Adipocyte (in vitro differentiated cells): ENCODE measurements at regions not wholly inside any gene's neighbourhood (a gene's known extent, or its start where the extent isn't known, plus 50 kb on each side); places are given as distances from the start of the nearest gene placed in this dataset.

Source experiments
- DNase-seq: peaks from one replicate; pipeline ENCODE4 v3.0.0-alpha.2; 2015; ENCODE audit warnings: low read depth
- H3K27me3 ChIP-seq: replicated peaks from 2 replicates; pipeline ENCODE4 v1.7.0; 2013; ENCODE audit warnings: mild to moderate bottlenecking, low read length, moderate library complexity; ENCODE audit not compliant: control insufficient read depth, insufficient read depth
- H3K36me3 ChIP-seq: 2 replicates; pipeline ENCODE4 v1.7.0; 2013; ENCODE audit warnings: low read length, mild to moderate bottlenecking, moderate library complexity; ENCODE audit not compliant: control insufficient read depth, insufficient read depth, severe bottlenecking
- H3K4me1 ChIP-seq: 2 replicates; pipeline ENCODE4 v1.7.0; 2013; ENCODE audit warnings: mild to moderate bottlenecking, low read length, moderate library complexity; ENCODE audit not compliant: control insufficient read depth, insufficient read depth
- H3K4me3 ChIP-seq: 2 replicates; pipeline ENCODE4 v1.7.0; 2013; ENCODE audit warnings: mild to moderate bottlenecking, low read length, moderate library complexity
- H3K9ac ChIP-seq: 2 replicates; pipeline ENCODE4 v1.7.0; 2013; ENCODE audit warnings: mild to moderate bottlenecking, low read length, moderate library complexity
- H3K9me3 ChIP-seq: 2 replicates; pipeline ENCODE4 v1.7.0; 2013; ENCODE audit warnings: mild to moderate bottlenecking, low read length, moderate library complexity; ENCODE audit not compliant: control insufficient read depth

DNA sequence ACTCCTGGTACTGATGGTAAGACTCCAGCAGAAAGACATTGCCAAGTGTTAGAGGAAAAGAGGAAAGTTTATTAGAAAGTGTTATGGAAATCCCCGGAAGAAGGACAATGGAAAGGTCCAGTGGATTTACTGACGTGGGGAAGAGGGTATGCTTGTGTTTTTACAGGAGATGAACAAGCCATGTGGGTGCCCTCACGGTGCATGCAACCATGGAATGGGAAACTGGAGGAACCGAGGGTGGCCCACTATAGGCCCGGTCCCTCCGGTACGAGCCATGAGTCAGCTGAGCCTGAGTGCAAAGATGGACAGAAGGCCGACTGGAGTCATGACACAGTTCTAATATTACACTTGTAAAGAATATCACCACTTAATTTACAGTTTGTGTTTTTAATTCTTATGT lies 123.3 kb upstream of the ZCCHC13 start:
- no peaks in the 10 kb centered on the region for H3K36me3 ChIP-seq
- H3K4me3 ChIP-seq = no peak overlapping the region
- H3K9ac ChIP-seq = no peak overlapping the region

DNA sequence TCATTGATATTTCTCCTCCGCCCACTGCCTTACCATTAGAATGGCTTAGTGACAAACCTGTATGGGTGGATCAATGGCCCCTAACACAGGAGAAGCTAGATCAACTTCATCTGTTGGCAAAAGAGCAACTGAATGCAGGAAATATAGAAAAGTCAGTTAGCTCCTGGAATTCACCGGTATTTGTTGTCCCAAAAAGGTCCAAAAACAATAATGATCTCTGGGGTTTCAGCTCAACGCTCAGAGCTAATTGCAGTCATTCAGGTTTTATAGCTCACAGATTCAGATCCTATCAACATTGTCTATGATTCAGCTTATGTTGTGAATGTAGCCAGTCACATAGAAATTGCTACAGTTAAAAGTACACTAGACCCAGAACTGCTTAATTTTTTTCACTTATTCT lies 124.0 kb upstream of the ZCCHC13 start:
- Histone ChIP-seq H3K4me1 (peaks cover 3% of the 10 kb centered on the region), H3K9me3 (peaks cover 7% of the 10 kb centered on the region)

More for the DNA sequence above, 123.3 kb upstream of the ZCCHC13 start:
- DNase-seq = no peak
- H3K9me3 ChIP-seq = no peaks in the 10 kb centered on the region
- H3K27me3 ChIP-seq = peaks cover 8% of the 10 kb centered on the region
- peaks cover 3% of the 10 kb centered on the region for H3K4me1 ChIP-seq

DNA sequence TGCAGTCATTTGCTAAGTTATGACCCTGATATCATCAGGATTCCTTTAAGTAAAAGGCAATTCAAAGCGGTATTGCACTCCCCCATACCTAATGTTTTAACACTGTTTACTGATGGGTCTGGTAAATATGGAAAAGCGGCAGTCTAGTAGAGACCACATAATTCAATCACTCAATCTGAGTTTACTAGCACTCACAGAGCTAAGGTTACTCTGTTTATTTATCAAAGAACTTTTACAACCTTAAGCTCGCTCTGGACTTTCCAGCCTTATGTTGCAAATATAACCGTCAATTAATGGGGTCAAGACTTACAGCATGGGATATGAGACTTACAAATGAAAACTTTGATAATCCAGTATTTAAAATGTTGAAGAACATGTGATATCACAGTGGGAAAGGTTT lies 124.5 kb upstream of the ZCCHC13 start:
- Histone ChIP-seq H3K9me3 (peaks cover 12% of the 10 kb centered on the region), H3K4me3 (no peak overlapping the region), H3K9ac (no peak overlapping the region), H3K27me3 (peaks cover 8% of the 10 kb centered on the region), H3K4me1 (peaks cover 3% of the 10 kb centered on the region), H3K36me3 (no peaks in the 10 kb centered on the region)
- DNase-seq = no peak

More for the DNA sequence above, 124.0 kb upstream of the ZCCHC13 start:
- Histone ChIP-seq H3K9ac (no peak overlapping the region), H3K36me3 (no peaks in the 10 kb centered on the region), H3K27me3 (peaks cover 8% of the 10 kb centered on the region), H3K4me3 (no peak overlapping the region)
- no peak for DNase-seq

DNA sequence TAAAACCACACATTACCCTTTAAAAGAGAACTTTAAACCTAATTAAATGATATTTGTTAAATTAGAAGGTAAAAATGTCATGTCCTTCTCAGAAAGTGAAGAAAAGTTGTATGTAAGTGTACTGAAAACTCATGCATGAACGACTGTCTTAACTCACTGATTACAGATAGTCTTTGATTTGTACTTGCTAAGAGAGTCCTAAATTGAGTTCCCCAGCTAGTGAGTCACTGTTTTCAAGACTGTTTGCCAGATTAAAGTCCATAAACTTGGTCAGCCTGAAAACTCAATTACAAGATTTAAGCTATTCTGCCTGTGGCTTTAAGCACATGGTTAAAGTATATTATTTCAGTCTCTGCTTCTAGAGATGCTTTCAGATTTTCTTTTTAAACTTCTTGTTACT lies 124.9 kb upstream of the ZCCHC13 start:
- Histone ChIP-seq H3K27me3 (peaks cover 8% of the 10 kb centered on the region), H3K9me3 (peaks cover 16% of the 10 kb centered on the region), H3K4me1 (peaks cover 3% of the 10 kb centered on the region), H3K4me3 (no peak overlapping the region), H3K9ac (no peak overlapping the region), H3K36me3 (no peaks in the 10 kb centered on the region)
- DNase-seq = peak; percentile 47

DNA sequence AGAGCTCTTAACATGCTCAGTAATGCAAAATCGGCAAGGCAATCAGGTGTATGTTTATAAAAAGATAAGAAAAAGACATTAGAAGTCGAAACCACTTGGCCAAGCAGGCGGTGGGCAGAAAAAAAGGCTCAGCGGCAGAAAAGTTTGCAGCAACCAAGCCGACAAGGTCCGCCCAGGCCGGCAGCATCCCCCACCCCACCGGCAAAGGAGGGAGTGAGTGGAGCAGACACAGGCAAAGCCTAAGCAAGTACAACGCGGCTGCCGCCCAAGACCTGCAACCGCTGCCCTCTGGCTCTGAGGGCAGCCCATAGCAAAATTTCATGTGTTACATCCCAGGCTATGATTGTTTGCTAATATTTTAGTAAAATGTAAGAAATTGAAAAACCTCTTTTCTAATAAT lies 125.4 kb upstream of the ZCCHC13 start:
- H3K4me3 ChIP-seq = no peak overlapping the region
- peaks cover 3% of the 10 kb centered on the region for H3K4me1 ChIP-seq
- DNase-seq = no peak
- H3K36me3 ChIP-seq = no peaks in the 10 kb centered on the region
- no peak overlapping the region for H3K9ac ChIP-seq
- H3K27me3 ChIP-seq = peaks cover 8% of the 10 kb centered on the region
- peaks cover 21% of the 10 kb centered on the region for H3K9me3 ChIP-seq

DNA sequence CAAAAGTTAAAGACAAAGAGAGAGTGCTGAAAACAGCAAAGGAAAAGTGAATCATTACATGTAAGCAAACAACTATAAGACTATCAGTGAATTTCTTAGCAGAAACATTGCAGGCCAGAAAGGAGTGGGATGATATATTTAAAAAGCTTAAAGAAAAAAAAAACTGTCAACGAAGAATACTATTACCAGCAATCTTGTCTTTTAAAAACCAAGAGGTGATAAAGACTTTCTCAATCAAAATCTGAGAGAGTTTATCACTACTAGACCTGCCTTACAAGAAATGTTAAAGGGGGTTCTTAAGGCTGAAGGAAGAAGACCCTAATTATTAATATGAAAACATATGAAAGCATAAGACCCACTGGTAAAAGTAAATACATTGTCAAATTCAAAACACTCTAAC lies 132.5 kb upstream of the ZCCHC13 start:
- H3K4me1 ChIP-seq = no peaks in the 10 kb centered on the region
- H3K27me3 ChIP-seq = no peaks in the 10 kb centered on the region
- no peak for DNase-seq
- H3K36me3 ChIP-seq = no peaks in the 10 kb centered on the region
- H3K4me3 ChIP-seq = peak overlapping the region; percentile 2
- no peak overlapping the region for H3K9ac ChIP-seq
- H3K9me3 ChIP-seq = peaks cover 57% of the 10 kb centered on the region

DNA sequence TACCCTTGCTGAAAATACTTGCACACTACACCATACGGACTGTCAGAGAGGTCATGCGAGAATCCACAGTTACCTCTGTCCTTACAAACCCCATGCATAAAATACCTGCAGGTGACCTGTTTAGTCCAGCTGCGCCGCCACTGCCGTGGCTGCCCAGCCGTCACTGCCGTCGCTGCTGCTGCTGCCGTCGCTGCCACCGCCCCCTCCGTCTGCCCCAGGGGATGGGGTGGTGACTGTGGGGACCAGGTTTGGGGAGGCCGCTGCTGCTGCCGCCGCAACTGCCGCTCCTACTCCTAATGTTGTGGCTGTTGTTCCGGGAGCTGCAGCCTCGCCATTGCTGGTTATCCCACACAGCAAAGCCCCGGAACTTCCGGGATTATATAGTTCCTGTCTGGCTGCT lies 141.8 kb upstream of the ZCCHC13 start:
- no peak overlapping the region for H3K4me3 ChIP-seq
- no peak overlapping the region for H3K9ac ChIP-seq
- H3K36me3 ChIP-seq = no peaks in the 10 kb centered on the region
- H3K27me3 ChIP-seq = no peaks in the 10 kb centered on the region
- no peak for DNase-seq
- H3K4me1 ChIP-seq = no peaks in the 10 kb centered on the region
- H3K9me3 ChIP-seq = peaks cover 12% of the 10 kb centered on the region

DNA sequence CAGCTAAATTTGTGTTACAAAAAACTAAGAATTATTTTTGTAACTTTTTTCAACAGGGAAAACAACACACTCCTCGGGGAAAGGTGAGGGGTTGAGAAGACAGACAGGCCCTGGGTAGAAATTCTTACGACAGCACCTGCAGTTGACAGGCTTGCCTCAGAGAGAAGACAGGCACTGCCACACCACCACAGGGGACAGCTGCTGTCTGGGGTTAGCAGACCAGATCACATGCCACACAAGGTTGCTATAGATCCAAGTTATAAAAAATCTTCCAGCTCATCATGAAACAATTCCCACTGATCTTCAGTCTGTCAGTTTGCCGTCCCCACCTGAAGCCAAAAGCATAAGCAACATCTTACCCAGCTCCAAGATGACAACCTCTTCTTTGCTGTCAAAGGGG lies 143.2 kb upstream of the ZCCHC13 start:
- peaks cover 19% of the 10 kb centered on the region for H3K9me3 ChIP-seq
- H3K27me3 ChIP-seq = no peaks in the 10 kb centered on the region
- H3K9ac ChIP-seq = no peak overlapping the region
- H3K4me1 ChIP-seq = no peaks in the 10 kb centered on the region
- H3K4me3 ChIP-seq = no peak overlapping the region
- no peaks in the 10 kb centered on the region for H3K36me3 ChIP-seq
- no peak for DNase-seq

DNA sequence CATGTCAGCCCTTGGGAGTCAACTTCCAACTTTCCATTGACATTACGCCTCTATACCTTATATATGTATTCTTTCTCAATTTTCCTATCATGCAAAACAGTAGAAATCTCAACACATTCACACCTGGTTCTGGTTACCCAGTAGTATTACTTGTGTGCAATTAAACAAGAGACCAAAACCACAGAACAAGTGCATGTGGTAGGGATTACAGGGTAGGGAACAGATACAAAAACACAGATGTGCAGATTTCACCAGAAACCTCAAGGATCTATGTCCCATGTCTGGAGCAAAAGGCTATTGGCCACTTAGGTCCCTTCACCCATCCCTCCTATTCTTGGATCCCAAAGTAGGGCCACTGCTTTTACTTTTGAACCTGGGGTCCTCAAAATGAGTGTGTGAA lies 143.6 kb upstream of the ZCCHC13 start:
- Histone ChIP-seq H3K9me3 (peaks cover 18% of the 10 kb centered on the region), H3K9ac (no peak overlapping the region), H3K27me3 (no peaks in the 10 kb centered on the region), H3K4me1 (no peaks in the 10 kb centered on the region), H3K4me3 (no peak overlapping the region), H3K36me3 (no peaks in the 10 kb centered on the region)
- DNase-seq = no peak

DNA sequence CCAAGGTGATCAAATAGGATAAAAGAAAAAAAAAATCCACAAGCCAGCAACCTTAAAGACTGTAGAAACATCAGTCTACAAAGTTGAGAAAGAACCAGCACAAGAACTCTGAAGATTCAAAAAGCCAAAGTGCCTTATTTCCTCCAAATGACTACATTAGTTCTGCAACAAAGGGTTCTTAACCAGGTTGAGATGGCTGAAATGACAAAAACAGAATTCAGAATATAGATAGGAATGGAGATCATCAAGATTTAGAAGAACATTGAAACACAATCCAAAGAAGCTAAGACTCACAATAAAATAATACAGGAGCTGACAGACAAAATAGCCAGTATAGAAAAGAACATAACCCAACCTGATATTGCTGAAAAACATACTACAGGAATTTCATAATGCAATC lies 156.5 kb upstream of the ZCCHC13 start:
- Histone ChIP-seq H3K4me1 (no peaks in the 10 kb centered on the region), H3K36me3 (no peaks in the 10 kb centered on the region), H3K27me3 (peaks cover 6% of the 10 kb centered on the region), H3K9ac (no peak overlapping the region), H3K4me3 (no peak overlapping the region), H3K9me3 (peaks cover 32% of the 10 kb centered on the region)
- DNase-seq = no peak

DNA sequence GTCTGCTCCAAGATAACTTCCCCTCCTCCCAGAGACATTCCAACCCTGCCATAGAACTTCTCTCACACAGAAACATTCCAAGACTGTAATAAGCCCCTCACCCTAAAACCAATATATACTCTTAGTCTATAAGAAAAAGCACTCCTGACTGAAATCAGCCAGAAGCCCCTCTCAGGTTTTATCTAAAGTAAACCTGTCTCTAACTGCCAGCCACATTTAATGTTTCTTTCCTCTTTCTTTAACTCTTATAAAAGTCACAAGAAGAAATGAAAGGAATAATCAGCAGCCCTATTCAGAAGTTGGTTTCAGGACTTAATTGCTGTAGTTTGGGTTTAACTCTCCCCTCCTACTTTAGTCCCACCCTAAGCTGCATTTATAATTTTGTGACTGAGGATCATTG lies 165.0 kb upstream of the ZCCHC13 start:
- H3K9ac ChIP-seq = no peak overlapping the region
- no peaks in the 10 kb centered on the region for H3K4me1 ChIP-seq
- H3K36me3 ChIP-seq = no peaks in the 10 kb centered on the region
- H3K27me3 ChIP-seq = peaks cover 8% of the 10 kb centered on the region
- peaks cover 18% of the 10 kb centered on the region for H3K9me3 ChIP-seq
- no peak for DNase-seq
- H3K4me3 ChIP-seq = no peak overlapping the region

DNA sequence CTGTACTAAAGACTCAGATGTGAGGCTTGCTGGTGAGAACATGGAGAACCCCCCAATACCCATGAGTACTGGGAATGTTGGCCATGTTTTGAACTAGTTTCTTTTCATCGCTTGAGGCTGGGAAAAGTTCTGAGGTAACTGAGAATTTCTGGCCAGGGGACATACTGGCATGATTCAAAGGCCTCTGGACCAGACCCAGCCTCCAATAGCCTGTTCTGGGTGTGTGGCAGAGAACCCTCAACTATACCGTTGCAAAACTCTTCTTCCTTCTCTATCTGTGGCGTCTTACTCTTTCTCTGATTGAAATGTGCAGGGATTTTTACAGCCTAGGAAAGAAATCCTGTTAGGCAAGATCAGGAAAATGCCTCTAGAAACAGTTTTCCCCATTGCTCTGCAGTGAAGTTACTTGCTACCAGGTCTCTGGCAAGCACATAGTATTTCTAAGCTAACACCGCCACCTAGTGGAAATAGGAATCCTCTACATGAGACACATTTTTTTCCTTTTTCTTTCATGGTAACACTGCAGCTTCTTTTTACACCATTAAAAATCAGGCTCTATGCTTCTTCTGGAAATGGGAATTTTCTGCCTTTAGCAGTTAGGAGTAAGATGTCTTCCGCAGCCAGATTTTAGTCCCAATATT lies 170.7 kb upstream of the ZCCHC13 start:
- Histone ChIP-seq H3K27me3 (peaks cover 13% of the 10 kb centered on the region), H3K36me3 (no peaks in the 10 kb centered on the region), H3K4me1 (peaks cover 6% of the 10 kb centered on the region), H3K4me3 (peak overlapping the region; percentile 28), H3K9ac (peak overlapping the region; percentile 13), H3K9me3 (no peaks in the 10 kb centered on the region)
- DNase-seq = peak; percentile 89
